NB4 (cell line): ENCODE measurements at regions not wholly inside any gene's neighbourhood (a gene's known extent, or its start where the extent isn't known, plus 50 kb on each side); places are given as distances from the start of the nearest gene placed in this dataset.

Experiments used
- DNase-seq: peaks from one replicate; pipeline ENCODE4 v3.0.0; 2010; ENCODE audit warnings: low read depth
- H3K4me3 ChIP-seq: one replicate; pipeline ENCODE4 v1.5.1; 2011; ENCODE audit warnings: mild to moderate bottlenecking, low read depth, low read length, moderate library complexity
- CTCF ChIP-seq: IDR thresholded peaks from one replicate; pipeline ENCODE4 v1.5.1; 2012; ENCODE audit warnings: low read depth, low read length
- MAX ChIP-seq: IDR thresholded peaks from 2 replicates; pipeline ENCODE4 v1.6.1; 2011; ENCODE audit warnings: low read depth, low read length
- MYC ChIP-seq: IDR thresholded peaks from 2 replicates; pipeline ENCODE4 v1.6.1; 2011; ENCODE audit warnings: low read depth, low read length
- POLR2A ChIP-seq: IDR thresholded peaks from 2 replicates; pipeline ENCODE4 v1.6.1; 2011; ENCODE audit warnings: mild to moderate bottlenecking; ENCODE audit not compliant: insufficient read length; ENCODE audit errors: extremely low read depth

GRCh38 chr9:126017758-126018157 is 270.6 kb downstream of the PBX3 start:
- TF ChIP-seq MYC (no peak), CTCF (no peak), MAX (no peak), POLR2A (no peak)
- H3K4me3 ChIP-seq = no peak overlapping the region
- DNase-seq = no peak

DNA sequence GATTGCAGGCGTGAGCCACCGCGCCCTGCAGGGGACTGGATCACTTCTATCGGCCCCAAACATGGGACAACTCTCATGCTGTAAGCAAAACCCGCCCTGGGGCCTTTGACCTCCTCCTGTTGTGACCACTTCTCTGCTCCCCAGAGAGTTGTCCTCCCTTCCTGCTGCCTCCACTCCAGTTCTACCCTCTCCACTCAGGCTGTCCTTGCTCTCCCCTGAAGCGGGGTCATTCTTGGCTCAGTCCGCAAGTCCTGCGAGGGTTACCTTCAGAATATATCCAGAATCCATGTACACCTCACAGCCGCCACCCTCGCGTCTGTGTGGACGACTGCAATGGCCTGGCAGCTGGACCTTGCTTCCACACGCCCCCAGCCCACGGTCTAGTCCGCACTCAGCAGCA is 273.7 kb downstream of the PBX3 start:
- no peak overlapping the region for H3K4me3 ChIP-seq
- TF ChIP-seq CTCF = no peak
- TF ChIP-seq MAX = no peak
- no peak for TF ChIP-seq POLR2A
- no peak for TF ChIP-seq MYC
- no peak for DNase-seq

DNA sequence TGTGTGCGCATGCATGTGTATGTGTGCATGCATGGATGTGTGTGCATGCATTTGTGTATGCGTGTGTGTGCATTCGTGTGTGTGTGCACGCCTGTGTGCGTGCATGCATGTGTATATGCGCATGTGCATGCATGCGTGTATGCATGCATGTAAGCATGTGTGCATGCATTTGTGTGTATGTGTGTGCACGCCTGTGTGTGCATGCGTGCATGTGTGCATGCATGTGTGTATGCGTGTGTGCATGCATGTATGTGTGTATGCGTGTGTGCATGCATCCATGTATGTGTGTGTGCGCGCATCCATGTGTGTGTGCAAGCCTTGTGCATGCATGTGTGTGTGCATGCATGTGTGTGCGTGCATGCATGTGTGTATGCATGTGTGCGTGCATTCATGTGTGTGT is 276.8 kb downstream of the PBX3 start:
- no peak overlapping the region for H3K4me3 ChIP-seq
- TF ChIP-seq MAX = no peak
- TF ChIP-seq CTCF = no peak
- TF ChIP-seq MYC = no peak
- TF ChIP-seq POLR2A = no peak
- no peak for DNase-seq

- DNase-seq = no peak
- TF ChIP-seq POLR2A (no peak), MAX (no peak), CTCF (no peak), MYC (no peak)
- no peak overlapping the region for H3K4me3 ChIP-seq
Observed at GRCh38 chr9:126024581-126025230, 277.5 kb downstream of the PBX3 start.

DNA sequence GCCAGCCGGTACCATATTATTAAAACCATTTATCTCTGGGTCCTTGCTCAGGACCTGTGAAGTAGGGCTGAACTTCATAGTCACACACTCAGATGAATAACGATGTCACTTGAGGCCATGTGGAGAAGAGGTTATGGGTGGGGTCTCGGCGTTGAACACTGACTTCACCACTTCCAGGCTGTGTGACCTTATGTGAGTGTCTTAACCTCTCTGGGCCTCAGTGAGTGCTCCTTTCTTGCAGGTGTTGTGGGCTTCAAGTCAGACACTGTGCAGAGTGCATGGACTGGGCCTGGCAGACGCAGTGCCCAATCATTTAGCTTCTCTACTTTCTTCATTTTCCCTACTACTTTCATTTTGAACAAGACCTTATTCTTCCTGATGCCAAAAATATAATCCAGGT is 278.8 kb downstream of the PBX3 start:
- no peak for DNase-seq
- H3K4me3 ChIP-seq = no peak overlapping the region
- TF ChIP-seq MAX = no peak
- no peak for TF ChIP-seq MYC
- TF ChIP-seq CTCF = no peak
- TF ChIP-seq POLR2A = no peak

DNA sequence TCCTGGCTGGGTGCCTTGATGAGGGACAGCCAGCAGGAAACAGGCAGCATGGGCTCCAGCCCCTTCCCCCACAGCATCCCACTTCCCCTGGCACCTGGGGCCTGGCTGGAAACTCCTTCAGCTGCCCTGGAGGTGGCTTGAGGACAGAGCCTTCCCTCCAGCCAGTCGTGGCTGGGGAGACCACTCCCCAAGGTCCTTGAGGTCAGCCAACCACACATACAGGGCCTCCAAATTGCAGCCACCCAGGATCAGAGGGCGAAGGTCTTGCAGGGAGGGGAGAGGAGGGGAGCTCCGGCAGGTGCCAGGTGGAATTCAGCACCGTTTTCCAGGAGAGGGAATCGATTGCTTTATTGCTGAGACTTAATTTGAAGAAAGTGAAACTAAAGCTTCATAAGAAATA is 280.4 kb downstream of the PBX3 start:
- no peak for DNase-seq
- TF ChIP-seq MAX (no peak), POLR2A (no peak), MYC (no peak), CTCF (no peak)
- no peak overlapping the region for H3K4me3 ChIP-seq
